Nucleus accumbens (tissue), 56 donors: ENCODE measurements at regions not wholly inside any gene's neighbourhood (a gene's known extent, or its start where the extent isn't known, plus 50 kb on each side); places are given as distances from the start of the nearest gene placed in this dataset.
"Not testable (repeated sequence)": the region's sequence is repeated elsewhere in the genome, so short reads cannot be mapped to it uniquely, and the experiment has no call there.

Source experiments
- DNase-seq, 56 donors: peaks; one replicate each; lab custom pipeline; 2025; lab: John Stamatoyannopoulos, UW

GRCh38 chr1:203559523-203559922 lies 65.6 kb downstream of the OPTC start:
- DNase-seq = no peak

DNA sequence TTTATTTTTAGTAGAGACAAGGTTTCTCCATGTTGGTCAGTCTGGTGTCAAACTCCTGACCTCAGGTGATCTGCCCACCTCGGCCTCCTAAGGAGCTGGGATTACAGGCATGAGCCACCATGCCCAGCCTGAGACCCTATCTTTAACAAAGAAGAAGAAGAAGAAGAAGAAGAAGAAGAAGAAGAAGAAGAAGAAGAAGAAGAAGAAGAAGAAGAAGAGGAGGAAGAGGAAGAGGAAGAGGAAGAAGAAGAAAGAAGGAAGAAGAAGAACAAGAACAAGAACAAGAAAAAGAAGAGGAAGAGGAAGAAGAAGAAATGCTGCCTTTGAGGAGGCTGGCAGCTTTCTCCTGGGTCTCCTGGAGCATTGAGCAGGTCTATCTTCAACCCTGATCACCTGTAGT lies 64.9 kb upstream of the ATP2B4 start:
- DNase-seq = not testable (repeated sequence)

- DNase-seq = no peak
These were observed 63.3 kb upstream of the ATP2B4 start for GRCh38 chr1:203563291-203563690.

GRCh38 chr1:203564024-203564423 lies 62.6 kb upstream of the ATP2B4 start:
- DNase-seq = no peak

DNA sequence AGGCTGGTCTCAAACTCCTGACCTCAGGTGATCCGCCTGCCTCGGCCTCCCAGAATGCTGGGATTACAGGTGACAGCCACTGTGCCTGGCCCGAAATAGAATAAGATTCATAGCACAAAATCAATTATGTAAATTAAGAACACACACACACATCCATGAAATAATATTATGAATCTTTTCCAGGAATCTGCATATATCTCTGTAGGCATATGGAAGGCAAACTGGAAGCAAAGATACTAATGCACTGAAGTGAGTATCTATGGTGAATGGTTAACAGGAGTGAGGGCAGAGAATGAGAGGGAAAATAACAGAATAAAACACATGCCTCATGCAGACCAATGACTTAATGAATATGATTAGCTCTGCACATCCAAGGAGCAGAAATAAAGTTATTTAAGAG lies 61.6 kb upstream of the ATP2B4 start:
- no peak for DNase-seq

- no peak for DNase-seq
These were observed 60.7 kb upstream of the ATP2B4 start for GRCh38 chr1:203565981-203566380.

GRCh38 chr1:203566966-203567365 lies 59.7 kb upstream of the ATP2B4 start:
- not testable (repeated sequence) for DNase-seq

DNA sequence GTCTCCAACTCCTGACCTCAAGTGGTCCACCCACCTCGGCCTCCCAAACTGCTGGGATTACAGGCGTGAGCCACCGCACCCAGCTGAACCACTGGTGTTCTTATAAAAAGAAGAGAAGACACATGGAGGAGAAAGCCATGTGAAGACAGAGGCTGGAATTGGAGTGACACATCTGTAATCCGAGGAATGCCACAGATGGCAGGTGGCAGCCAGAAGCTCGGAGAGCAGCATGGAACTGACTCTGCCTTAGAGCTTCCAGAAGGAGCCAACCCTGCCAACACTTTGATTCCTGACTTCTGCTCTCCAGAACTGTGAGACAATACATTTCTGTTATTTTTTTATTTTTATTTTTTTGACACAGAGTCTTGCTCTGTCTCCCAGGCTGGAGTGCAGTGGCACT lies 59.0 kb upstream of the ATP2B4 start:
- DNase-seq = no peak

DNA sequence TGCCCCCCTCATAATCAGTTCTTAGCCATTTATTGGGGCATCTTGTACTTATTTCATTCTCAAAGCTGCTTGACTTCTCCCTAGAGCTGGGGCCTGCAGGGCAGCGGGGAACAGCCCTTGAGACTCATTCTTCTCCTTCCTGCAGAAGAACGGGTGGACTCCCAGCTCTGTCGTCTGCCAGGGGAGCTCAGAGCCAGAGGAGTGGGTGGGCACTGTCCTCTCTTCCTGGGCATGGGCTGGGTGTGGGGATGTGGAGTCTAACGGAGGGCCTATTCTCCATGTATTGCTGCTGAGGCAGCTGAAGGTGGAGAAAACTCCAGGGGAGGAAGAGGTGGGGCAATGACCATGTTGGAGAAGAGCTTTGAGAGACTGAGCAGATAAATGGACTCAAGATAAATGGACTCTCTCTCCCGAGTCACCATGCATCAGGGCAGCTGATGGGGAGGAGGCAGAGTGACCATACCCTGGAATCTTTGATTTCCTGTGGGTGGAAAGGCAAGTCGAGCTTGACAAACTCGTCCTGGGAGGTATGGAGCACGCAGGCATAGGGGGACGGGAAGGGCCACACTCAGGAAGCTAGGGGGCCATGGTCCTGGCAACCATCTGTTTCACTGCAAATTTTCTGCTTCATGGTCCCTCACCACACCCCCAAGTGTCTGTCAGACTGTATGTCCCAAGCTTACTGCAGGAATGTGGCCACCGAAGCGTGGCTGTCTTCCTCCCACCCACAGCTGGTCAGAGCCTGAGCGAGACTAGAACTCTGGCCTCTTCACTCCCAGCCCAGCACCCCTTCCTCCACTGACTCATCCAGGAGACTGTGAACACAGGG lies 56.9 kb upstream of the ATP2B4 start:
- DNase-seq = no peak

DNA sequence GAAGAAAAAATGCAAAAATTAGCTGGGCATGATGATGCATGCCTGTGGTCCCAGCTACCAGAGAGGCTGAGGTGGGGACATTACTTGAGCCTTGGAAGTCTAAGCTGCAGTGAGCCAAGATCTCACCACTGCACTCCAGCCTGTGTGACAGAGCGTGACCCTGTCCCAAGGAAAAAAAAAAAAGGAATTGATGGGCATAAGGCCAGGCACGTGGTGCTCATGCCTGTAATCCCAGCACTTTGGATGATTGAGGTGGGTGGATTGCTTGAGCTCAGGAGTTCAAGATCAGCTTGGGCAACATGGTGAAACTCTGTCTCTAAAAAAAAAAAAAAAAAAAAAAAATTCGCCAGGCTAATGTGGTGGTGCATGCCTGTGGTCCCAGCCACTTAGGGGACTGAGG lies 55.8 kb upstream of the ATP2B4 start:
- DNase-seq = no peak

DNA sequence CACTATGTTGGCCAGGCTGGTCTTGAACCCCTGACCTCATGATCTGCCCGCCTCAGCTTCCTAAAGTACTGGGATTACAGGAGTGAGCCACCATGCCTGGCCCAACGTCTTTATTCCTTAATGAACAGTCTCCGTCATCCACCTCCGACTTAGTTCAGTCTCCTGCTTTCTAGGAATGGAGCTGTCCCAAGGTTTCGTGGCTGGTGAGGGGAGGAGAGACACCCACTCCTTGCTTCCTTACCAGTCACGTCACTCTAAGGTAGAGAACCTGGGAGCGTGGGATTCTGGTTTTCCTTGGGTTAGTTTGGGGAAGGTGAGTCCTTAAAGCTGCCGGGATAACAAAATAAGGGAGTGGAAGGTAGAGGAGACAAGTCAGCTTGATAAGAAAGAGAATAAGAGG lies 55.0 kb upstream of the ATP2B4 start:
- DNase-seq = peak in 14 of 56 donors; percentile 9 to 45 (median 22)

DNA sequence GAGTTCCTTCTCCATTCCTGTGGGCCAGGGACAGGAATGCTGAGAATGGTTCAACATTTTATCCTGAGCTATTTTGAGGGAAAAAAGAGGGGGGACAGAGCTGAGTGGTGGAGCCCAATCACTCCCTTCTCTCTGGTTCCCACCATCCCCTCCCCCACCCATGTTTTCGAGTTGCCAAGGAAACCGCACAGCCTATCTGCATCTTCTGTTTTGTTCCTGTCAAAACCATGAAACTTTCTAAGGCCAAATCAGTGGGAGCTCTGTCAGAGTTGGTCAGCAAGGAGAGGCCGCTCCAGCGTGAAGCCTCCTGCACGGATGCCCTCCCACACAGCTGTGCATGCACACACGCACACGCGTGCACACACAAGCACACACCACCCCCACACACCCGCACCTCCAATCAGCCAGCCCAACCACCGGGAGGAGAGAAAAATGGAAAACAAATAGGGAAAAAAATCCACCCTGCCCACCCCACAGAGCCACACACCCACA lies 54.5 kb upstream of the ATP2B4 start:
- peak in 16 of 56 donors; percentile 4 to 53 (median 24) for DNase-seq

- no peak for DNase-seq
These were observed 52.9 kb upstream of the ATP2B4 start for GRCh38 chr1:203573730-203574129.
